DMS 273 (cell line): ENCODE measurements at regions not wholly inside any gene's neighbourhood (a gene's known extent, or its start where the extent isn't known, plus 50 kb on each side); places are given as distances from the start of the nearest gene placed in this dataset.

Experiments
- DNase-seq: peaks from one replicate; lab custom pipeline; 2025; ENCODE audit not compliant: unreplicated experiment; lab: John Stamatoyannopoulos, UW

DNA sequence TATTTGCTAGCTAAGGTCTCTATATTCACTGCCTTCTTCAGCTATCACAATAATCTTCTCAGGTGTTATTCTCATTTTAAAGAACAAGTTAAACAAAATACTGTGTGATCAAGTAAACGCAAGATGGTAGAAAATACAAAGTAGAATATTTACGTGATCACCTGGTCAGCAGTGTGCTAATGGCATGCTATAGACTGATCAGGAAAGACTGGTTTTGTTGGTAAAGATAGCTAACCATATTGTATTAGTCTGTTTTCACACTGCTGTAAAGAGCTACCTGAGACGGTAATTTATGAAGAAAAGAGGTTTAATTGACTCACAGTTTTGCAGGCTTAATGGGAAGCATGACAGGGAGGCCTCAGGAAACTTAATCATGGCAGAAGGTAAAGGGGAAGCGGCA is 50.4 kb downstream of the ZBTB38 start:
- DNase-seq: no peak

DNA sequence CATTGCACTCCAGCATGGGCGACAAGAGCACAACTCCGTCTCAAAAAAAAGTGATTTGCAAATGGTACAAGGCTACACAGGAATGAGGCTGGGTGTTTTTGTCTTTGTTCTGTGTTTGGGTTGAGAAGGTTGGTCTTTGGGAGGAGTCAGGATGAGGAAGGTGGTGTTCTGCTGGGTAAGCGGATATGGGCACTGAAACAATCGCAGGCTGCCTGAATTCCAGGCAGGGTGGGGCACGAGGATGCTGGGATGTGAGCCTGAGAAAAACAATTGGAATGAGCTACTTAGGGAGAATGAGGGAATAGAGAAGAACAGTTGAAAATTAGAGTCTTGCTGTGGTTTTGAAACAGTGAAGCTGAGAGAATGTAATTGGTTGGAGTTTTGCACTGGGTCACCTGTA is 51.6 kb downstream of the ZBTB38 start:
- no peak for DNase-seq

DNA sequence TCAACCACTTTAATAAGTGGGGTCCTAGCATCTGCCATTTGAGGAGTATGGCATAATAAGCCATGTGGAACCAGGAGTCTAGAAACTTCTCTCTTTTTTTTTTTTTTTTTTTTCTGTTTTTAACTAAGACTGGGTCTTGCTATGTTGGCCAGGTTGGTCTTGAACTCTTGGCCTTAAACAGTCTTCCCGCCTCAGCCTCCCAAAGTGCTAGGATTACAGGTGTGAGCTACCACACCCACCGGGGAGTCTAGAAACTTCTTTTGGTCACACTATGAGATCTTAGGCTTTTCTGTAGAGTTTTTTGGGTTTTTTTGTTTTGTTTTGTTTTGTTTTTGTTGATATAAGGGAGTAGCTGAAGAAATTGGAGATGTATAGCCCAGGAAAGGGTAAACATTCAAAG is 52.9 kb downstream of the ZBTB38 start:
- no peak for DNase-seq

DNA sequence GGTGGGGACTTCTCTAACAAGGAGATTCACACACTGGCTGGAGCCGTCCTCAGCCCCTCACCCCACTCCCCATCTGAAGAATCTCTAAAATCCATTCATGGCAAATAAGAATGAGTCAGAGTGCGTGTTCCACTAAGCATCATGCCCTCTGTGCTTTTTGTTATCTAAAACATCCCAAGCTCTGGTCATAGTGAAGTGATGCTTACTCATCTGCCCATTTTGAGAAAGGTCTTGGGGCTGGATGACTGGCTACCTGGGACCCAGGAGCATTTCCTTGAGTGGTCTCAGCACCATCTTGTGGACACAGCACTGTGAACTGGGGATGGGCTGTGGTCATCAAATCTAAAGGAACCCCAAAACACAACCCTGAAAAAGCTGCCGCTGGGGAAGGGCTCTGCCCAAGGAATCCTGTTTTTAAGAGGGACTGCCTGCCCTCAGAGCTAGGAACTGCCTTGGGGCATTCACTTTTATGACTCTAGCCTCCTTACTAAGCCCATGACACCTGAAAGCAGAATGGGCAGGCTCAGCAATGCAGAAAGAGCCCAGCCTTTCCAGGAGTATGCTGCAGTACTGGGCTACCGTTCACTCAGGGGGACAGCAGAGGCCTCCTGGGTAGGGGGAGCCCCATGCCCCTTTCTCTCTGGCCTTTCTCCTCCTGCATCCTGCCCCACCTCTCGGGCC is 53.5 kb downstream of the ZBTB38 start:
- DNase-seq: no peak

DNA sequence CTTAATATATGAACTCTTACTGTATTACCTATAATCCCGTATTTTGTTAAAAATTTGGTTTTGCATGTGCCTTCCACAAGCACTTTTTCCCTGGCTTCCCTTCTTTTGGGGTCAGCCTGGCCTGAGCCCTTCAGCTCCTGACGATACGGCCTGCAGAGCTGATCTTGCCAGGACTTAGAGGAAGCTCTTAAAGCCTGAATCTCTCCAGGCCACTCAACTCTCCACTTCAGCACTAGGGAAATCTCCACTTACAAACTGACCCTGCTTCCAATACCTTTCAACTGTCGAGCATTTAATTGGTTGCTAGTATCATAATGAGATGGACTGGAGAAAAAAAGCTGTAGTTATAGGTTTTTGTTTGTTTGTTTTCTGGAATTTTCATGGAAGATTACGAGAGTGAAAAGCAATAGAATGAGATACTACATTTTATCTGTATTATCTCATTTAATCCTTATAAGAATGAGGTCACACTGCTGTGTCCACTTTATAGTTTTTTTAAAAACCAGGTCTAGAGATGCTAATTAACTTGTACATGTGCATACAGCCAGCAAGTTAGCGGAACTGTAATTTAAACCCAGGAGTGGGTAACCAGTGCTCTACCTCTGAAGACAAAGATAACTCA is 54.8 kb downstream of the ZBTB38 start:
- DNase-seq: no peak

DNA sequence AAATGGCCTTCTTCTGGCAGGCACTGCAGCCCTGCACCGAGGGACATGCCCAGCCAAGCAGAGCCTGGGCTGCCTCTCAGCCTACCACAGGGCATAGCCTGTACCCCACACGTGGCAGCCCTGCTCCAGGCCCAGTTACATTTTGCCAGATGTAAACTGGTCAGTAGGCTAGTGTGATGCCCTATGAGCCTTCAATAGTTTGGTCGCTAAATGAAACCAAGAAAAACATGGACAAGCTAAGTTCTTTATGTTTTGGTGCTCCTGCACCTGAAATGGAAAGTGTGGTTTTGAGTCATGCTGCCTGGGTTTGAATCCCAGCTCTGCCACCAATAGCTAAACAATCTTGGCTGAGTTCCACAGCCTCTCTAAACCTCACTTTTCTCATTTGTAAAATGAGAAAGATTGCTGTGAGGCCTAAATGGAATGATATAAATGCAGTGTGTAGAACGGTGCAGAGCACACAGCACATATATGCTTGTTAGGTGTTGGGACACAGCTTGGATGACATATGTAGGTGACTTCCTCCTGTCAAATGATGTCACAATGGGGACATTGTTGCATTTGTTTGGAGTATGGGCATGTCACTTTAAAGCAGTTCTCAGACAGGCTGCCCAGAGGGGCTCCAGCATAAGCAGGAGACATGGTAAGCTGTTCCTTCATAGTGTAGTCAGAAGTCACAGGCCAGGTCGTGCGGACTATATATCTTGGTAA is 57.4 kb downstream of the ZBTB38 start:
- no peak for DNase-seq

DNA sequence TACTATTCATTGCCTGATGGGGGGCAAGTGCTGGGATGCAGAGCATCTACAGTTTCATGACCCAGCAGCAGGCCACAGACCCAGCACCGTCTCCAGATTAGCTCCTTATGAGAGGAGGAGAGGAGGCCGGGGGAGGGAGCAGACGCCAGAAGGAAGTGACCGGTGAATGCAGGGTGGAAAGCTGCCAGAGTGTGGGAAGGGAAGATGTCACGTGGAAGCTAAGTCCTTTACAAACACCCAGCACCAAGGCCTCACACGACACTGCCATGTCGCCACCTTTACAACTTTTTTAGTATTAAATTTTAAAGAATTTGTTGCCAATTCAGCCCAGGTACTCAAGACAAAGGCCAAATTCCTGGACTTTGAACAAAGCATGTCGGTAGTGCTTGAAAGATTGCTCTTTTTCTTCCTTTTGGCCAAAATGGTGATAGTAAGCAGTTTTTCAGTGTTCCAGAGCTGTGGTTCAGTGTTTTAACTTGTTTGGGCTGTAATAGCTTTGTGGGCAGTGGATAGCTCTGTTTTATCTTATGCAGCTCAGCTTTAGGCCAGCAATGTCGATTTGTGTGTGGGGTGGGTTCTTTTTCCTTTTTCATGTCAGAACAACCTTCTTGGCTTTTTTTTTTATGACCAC is 58.2 kb downstream of the ZBTB38 start:
- peak; percentile 64 for DNase-seq

DNA sequence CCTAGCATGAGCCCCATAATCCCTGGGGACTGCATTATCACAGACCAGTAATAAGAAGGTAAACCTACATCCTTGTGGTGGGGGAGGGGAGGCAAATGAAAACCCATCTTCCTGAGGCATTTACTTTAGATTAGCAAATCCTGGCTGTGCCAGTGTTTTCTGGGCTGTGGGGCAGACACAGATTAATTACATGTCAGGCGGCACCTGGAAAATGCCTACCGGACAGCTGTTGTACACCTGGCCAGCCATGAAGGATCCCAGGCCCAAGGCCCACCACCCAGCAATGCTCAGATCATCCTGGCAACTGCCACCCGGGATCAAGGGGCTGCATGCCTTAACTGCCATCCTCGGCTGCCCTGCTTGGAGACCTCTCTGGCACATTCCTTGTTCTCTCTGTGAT is 59.1 kb upstream of the RASA2 start:
- no peak for DNase-seq

DNA sequence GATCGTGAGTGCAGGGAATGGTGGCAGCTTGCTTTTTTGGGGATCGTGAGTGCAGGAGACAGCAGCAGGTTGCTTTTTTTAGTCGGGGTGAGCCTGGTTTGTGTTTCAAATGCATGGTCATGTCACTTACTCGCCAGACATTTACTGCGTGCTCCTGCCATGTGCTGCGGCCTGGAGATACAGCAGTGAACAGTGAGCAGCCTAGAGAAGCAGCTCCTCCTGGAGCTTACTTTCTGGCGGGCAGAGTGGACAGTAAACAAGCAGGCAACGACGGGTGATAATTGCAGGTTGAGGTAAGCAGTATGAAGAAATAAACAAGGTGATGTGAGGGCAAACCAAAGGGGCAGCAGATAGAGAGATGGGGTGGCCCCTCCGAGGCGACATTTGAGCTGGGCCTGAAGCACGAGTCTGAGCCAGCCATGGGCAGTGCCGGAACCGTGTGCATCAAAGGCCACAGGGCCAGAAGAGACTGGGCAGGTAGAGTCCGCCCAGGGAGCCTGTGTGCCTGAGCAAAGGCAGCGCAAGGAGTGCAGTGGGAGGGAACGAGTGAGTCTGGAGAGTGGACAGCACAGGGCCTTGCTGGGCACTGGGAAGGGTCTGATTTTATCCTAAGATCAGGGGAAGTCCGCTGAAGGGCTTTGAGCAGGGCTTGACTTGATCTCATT is 57.3 kb upstream of the RASA2 start:
- DNase-seq: no peak

DNA sequence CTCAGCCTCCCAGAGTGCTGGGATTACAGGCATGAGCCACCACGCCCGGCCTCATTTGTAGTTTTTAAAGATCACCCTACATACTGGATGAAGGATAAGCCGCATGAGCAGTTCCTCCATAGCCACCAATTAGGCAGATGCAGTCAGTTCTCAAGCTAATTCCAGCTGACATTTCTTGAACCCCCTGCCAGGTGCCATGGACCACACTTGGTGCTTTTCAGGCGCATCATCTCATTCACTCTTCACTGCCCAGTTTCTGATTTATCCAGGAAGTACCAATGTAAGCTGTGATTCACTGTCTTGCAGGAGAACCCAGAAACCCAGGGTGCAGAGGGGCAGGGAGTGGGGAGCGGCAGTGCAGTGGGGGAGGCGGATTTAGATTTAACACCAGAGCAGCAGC is 56.5 kb upstream of the RASA2 start:
- DNase-seq: no peak

DNA sequence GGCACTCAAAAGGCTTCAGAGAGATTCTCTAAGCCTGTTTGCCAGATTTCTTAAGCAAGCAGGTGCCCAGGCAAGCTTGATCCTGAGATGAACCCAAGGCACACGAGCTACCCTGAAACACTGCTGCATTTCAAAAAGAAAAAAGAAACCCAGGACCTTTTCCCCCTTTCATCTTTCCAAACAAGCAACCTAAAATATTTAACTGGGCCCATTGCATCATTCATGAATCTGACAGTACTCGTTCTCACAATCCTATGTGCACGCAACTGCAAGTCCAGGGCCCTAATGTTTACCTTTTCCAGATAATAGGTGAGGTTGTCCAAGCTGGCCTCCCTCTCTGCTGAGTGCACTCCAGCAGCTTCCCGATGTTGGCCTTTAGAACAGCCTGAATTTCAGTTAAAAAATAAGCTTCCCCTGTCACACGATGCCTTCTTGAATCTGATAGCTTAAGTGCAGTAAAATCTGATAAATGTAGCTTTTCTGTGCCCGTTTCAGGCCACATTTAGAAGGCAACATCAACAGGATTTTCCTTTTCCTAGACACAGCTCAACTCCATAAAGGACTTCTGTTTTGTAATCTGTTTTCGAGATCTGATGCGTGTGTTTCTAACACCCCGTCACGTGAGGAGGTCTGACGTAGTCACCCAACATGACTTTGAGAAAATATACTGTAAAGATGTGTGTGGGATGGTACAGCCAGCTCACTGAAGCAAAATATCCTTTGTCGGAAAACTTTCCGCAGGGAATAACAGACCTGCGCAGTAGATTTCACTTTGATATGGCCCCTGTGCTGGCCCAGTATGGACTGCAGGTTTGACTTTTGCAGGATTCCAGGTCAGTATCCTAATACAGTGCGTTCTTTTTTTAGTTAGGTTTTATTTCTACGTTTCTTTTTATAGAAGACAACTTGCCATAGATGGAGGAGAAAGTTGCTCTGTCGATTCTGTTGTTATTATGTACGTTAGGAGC is 55.1 kb upstream of the RASA2 start:
- no peak for DNase-seq

DNA sequence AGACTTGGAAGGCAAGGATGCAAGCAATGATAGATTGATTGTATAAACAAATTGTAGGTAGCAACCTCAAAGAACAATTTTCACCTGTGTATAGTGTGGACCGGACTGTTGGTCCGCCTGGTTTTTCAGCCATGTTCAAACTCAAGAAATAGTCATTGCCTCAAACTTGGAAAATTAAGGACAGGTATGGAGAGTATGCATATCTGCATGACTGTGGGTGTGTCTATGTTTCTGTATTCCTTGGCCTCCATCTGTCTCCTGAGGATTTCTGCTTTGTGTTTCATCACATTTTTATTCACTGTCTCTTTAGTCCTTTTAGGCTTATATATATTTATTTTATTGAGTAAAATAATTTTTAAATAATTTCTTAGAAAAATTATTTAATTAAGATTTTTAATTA is 53.9 kb upstream of the RASA2 start:
- no peak for DNase-seq

DNA sequence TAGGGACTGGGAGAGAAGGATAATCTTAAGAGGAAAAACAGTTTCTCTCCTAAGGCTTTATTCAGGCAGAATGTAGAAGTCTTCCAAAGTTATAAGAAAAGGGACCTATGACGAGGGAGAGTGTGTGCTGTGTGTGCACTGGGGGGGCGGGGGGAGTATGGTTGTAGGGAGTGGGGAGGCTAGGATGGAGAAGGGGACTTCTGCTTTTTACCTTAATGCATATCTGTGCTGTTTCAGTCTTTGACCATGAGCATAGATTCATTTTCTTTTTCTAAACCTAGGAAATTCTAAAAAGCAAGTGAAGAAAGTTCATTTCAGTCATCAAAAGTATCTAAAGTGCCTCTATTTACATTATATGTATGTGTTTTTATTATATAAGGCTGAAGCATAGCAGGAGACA is 52.6 kb upstream of the RASA2 start:
- DNase-seq: no peak

DNA sequence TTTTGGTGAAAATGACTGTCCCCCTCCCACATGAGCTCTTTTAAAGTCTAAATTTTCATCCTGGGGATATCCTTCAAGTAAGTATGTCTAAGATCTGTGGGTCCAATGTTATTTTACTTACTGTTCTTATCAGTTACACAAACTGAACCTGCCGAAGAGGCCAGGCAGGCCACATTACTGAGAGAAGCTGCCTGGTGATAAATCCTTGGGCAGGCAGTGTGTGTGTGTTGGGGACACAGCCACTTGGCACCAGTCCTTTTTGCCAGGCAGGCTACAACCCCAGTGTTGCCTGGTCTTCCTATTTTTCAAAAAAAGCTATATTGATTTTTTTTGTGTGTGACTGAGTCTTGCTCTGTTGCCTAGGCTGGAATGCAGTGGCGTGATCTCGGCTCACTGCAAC is 50.6 kb upstream of the RASA2 start:
- DNase-seq: no peak
